Omental fat pad (tissue), 3 donors: ENCODE measurements at regions not wholly inside any gene's neighbourhood (a gene's known extent, or its start where the extent isn't known, plus 50 kb on each side); places are given as distances from the start of the nearest gene placed in this dataset.

Experiments
- ATAC-seq: fragments of 150-250 bp; one replicate; pipeline ENCODE4 v1.9.1; 2016; ENCODE audit warnings: mild to moderate bottlenecking, moderate library complexity; ENCODE audit not compliant: low FRiP score
- DNase-seq: peaks from one replicate; pipeline ENCODE4 v3.0.0-alpha.2; 2019; ENCODE audit warnings: low spot score
- TF ChIP-seq, protein P1 (sequence below), 3 donors: fragments of 450-650 bp; IDR thresholded peaks; one replicate each; pipeline ENCODE4 v1.5.1; 2016 to 2017; ENCODE audit warnings: antibody characterized with exemption in 3 of 3, mild to moderate bottlenecking in 3 of 3, moderate library complexity in 2 of 3

DNA sequence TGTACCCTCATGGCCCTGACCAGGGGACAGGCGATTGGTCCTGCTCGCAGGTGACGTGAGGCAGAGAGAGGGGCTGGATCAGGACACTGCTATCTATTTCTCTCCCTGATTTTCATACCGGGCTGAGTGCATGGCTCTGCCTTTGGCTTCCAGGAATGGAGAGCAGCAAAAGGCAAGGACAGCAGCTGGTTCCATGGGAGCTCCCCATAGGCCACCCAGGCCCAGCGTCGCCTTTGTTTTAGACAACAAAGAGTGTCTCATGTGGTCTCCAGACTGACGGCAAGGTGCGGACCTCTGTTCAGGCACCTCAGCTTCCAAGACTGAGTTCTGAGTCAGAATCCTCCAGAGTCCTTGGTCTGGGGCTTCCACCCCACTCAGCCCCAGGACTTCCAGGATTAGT lies 123.1 kb downstream of the VEGFA start:
- TF ChIP-seq, protein P1, sequence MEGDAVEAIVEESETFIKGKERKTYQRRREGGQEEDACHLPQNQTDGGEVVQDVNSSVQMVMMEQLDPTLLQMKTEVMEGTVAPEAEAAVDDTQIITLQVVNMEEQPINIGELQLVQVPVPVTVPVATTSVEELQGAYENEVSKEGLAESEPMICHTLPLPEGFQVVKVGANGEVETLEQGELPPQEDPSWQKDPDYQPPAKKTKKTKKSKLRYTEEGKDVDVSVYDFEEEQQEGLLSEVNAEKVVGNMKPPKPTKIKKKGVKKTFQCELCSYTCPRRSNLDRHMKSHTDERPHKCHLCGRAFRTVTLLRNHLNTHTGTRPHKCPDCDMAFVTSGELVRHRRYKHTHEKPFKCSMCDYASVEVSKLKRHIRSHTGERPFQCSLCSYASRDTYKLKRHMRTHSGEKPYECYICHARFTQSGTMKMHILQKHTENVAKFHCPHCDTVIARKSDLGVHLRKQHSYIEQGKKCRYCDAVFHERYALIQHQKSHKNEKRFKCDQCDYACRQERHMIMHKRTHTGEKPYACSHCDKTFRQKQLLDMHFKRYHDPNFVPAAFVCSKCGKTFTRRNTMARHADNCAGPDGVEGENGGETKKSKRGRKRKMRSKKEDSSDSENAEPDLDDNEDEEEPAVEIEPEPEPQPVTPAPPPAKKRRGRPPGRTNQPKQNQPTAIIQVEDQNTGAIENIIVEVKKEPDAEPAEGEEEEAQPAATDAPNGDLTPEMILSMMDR (IDR thresholded peaks at IDR 0.05), result no peak
- no peak for DNase-seq
- ATAC-seq, result no peak

DNA sequence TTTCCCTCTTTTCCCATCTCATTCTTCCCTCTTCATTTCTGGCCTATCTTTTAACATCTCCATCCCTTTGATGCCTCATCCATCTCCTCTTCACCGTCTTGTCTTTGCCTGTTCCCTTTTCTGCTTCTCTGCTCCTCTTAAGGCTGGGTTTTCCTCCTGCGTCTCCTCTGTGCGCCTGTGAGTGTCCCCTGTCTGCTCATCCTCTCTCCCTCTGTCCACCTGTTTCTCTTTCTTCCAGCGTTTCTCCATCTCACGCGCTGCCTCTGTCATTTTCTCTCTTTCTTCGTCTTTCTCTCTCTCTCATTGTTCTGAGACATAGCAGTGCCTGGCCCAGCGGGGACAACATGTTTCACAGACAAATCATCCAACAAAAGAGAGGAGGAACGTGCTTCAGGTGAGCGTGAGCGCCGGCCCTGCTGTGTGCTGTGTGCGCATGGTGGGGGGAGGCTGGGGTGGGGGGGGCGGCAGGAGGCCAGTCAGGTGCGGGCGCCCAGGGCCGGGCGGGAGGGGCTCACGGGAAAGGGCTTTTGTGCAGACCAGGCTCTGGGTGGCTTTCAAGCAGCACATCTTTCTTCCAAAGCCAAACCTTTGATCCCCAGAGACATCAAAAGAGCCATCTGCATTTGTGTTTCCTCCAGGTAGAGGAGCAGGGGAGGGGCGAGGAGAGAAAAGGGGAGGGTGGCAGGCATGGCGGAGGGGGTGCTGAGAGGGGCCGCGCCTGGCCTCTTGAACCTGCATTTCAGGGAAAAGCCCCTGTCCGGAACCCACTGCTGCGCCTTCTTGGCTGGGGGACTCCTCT lies 121.3 kb downstream of the VEGFA start:
- DNase-seq (no peak), ATAC-seq (no peak)
- TF ChIP-seq, protein P1 (IDR thresholded peaks at IDR 0.05), result no peak

DNA sequence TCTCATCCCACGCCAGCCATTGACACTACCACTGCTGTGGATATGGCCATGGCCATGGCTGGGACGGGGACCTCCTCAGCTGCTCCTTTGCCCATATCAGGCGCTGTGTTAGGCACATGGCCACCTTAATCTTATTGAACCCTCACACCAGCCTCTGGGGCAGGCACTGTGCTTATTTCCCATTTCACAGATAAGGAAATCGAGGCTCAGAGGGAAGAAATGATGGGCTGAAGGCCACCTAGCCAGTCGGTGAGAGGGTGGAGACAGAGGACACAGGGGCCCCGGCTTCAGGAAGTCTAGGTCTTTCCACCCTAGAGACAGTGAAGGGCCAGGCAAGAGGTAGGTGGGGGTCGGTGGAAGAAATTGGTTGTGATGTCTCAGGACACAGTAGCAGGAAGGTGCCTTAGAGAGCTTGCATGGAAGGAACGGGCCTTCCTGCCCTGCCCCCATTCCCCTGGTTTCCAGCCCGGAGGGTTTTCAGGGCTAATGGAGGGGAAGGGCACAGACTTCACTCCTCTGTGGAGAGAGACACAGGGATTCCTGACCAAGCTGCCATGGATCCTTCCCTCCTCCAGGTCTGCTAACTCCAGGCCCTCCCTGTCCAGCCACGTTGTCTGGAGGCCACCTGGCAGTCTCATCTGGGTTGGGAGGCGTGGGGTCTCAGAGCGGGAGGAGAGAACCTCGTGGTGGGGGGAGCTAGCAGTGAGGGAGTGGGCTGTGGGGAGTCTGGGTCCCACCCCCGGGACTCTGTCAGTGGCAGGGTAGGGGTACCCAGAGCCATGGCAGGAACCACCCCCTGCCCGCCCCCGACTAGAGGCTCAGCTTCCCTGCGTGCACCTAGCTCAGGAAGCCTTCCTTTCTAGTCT lies 120.4 kb downstream of the VEGFA start:
- TF ChIP-seq, protein P1 (IDR thresholded peaks at IDR 0.05), result no peak
- DNase-seq, result no peak

DNA sequence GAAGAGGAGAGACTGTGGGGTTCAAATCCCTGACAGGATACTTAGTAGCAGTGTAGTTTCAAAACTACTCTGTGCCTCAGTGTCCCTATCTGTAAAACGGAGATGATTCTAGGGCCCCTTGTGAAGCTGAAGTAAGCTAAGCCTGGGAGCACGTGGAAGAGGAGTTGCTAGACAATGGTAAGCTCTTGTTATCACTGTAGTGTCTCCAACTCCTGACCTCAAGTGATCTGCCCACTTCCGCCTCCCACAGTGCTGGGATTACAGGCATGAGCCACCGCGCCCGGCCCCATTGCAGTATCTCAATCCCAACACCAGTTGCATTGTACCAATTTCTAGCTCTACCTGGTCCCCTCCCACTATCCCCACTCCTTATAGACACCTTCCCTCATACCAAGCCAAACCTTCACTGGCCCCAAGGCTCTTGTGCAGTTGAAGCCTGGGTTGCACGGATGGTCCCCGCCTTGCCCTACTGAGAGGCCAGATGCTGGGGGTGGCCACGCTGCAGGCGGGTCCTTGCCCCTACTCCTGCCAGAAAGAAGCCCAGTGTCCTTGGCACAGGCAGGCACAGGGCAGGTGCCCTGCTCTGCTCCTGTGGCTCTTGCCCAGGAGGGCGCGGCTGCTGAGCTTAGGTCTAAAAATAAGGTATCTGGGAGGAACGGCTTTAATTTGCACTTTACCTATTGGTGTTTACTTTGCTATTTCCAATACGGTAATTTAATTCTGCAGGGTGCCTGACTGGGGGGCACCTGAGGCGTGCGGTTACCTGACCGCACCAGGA lies 118.1 kb downstream of the VEGFA start:
- ATAC-seq, result no peak
- TF ChIP-seq, protein P1 (IDR thresholded peaks at IDR 0.05), result no peak
- no peak for DNase-seq

More for the DNA sequence above, 120.4 kb downstream of the VEGFA start:
- ATAC-seq, result no peak

DNA sequence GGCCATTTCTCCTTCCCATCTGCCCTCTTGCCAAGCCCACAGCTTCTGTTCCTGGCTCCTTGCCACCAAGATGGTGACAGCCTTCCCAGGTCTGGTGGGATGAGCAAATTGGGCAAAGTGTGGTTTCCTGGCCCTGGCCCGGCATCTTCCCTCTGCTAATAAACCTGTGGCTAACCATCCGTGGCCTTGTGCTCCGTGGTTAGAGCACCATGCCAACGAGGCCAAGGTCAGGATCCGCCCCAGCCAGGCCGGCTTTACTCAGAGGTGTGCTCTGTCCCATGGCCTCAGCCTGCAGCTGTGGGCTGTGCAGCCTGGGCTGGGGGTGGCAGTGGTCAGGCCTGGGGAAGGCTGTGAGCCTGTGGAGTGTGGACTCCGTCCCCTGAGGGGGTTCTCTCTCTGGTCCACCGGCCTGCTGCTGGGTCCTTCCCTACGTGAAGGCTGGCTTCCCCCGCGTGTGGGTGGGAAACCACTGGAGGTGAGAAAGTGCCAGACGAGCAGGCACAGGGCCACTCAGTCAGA lies 117.4 kb downstream of the VEGFA start:
- TF ChIP-seq, protein P1 (IDR thresholded peaks at IDR 0.05), result no peak
- ATAC-seq (no peak), DNase-seq (no peak)

DNA sequence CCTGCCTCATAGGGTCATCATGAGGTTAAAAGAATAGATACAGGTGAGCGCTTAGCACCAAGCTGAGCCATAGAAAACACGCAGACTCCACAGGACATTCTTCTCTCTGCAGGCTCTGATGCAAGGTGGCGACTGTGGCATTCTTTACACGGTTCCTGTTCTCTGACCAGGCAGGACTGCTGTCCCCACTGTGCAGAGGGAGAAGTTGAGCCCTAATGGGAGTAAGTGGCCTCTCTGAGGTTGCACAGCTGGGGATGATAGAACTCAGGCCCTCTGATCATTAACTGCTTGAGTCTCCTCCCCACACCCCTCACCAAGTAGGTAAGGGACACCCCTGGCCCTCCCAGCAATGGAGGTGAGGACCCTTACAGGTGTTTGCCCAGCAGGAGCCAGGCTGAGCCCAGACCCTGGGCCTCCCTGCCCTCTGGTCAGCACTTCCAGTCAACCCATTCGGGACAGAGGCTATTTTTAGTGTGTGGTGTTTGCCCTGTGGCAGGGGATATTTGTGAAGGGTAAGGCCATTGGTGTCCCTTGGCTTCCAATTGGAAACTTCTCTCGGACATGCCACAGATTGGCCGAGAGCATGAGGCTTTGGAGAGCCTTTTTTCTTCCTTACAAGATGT lies 116.8 kb downstream of the VEGFA start:
- TF ChIP-seq, protein P1 (IDR thresholded peaks at IDR 0.05), result no peak
- ATAC-seq (no peak), DNase-seq (no peak)
